ENCODE measurements at regions not wholly inside any gene's neighbourhood (a gene's known extent, or its start where the extent isn't known, plus 50 kb on each side); places are given as distances from the start of the nearest gene placed in this dataset.

- TF ChIP-seq CTCF (conservative IDR thresholded peaks at IDR 0.05; ENCODE audit: low read depth, low read length) (no peak), EZH2phosphoT487 (IDR thresholded peaks at IDR 0.05; ENCODE audit: borderline replicate concordance, low read length) (no peak), EZH2 (IDR thresholded peaks at IDR 0.05; ENCODE audit: low read length, unreplicated experiment) (no peak)
These were observed 102.5 kb upstream of the ST8SIA3 start for GRCh38 chr18:57249883-57250282.
